ENCODE measurements at regions not wholly inside any gene's neighbourhood (a gene's known extent, or its start where the extent isn't known, plus 50 kb on each side); places are given as distances from the start of the nearest gene placed in this dataset.
"Not testable (repeated sequence)": the region's sequence is repeated elsewhere in the genome, so short reads cannot be mapped to it uniquely, and the experiment has no call there.

- H3K56ac ChIP-seq (ENCODE audit: extremely low read depth, insufficient read depth, low read length); H3K9me3 ChIP-seq (ENCODE audit: control insufficient read depth, insufficient read depth, low read length); H3K4me3 ChIP-seq (ENCODE audit: insufficient read depth, low read depth, low read length); dilution Hi-C loops (cut with HindIII; ENCODE audit: low sequenced_read_pairs, unreplicated experiment); H2BK120ac ChIP-seq (ENCODE audit: low read depth, low read length); H4K5ac ChIP-seq (ENCODE audit: low read depth, low read length); H3K9ac ChIP-seq (ENCODE audit: low read depth, low read length); H2BK5ac ChIP-seq (ENCODE audit: low read depth, low read length, poor library complexity, severe bottlenecking); H2AK9ac ChIP-seq (replicated peaks; ENCODE audit: low read depth, low read length, poor library complexity); ATAC-seq (ENCODE audit: low read depth); H3K14ac ChIP-seq (replicated peaks; ENCODE audit: low read depth, low read length); H3K27me3 ChIP-seq (ENCODE audit: control insufficient read depth, insufficient read depth, low read length); H4K20me1 ChIP-seq (ENCODE audit: insufficient read depth, low read length); H3K79me1 ChIP-seq (ENCODE audit: low read depth in 1 of 2, low read length in 2 of 2); H2BK15ac ChIP-seq (ENCODE audit: low read depth, low read length); H2AFZ ChIP-seq (replicated peaks; ENCODE audit: low read length, poor library complexity); H3K4me2 ChIP-seq (ENCODE audit: low read depth, low read length); CTCF ChIA-PET; H3K9me1 ChIP-seq (ENCODE audit: insufficient read depth, low read length); H3K4ac ChIP-seq (ENCODE audit: low read depth, low read length); H3K23ac ChIP-seq (ENCODE audit: low read depth, low read length); DNase-seq; BruUV-seq (replicated peaks); H3K36me3 ChIP-seq (ENCODE audit: control insufficient read depth, insufficient read depth, low read length); H2BK20ac ChIP-seq (ENCODE audit: low read depth, low read length); POLR2A ChIA-PET (ENCODE audit: unreplicated experiment); intact Hi-C loops (cut with micrococcal nuclease); H3K27ac ChIP-seq (ENCODE audit: insufficient read depth, low read length); H3K18ac ChIP-seq (ENCODE audit: low read depth, low read length); in situ Hi-C loops (cut with MboI; ENCODE audit: low sequenced_read_pairs); H4K8ac ChIP-seq (ENCODE audit: low read depth in 2 of 2, low read length in 2 of 2); H4K91ac ChIP-seq (ENCODE audit: insufficient read depth, low read depth, low read length); H3K4me1 ChIP-seq (ENCODE audit: control insufficient read depth, insufficient read depth, low read length); H2AK5ac ChIP-seq (ENCODE audit: low read depth, low read length): not testable (repeated sequence)
These were observed 52.1 kb upstream of the LRRC37A2 start for GRCh38 chr17:46460129-46460528.

- H3K14ac ChIP-seq (replicated peaks; ENCODE audit: low read depth, low read length); H3K9me3 ChIP-seq (ENCODE audit: control insufficient read depth, insufficient read depth, low read length); H4K8ac ChIP-seq (ENCODE audit: low read depth in 2 of 2, low read length in 2 of 2); H2BK20ac ChIP-seq (ENCODE audit: low read depth, low read length); DNase-seq; H3K9me1 ChIP-seq (ENCODE audit: insufficient read depth, low read length); POLR2A ChIA-PET (ENCODE audit: unreplicated experiment); H3K4ac ChIP-seq (ENCODE audit: low read depth, low read length); intact Hi-C loops (cut with micrococcal nuclease); H2AK5ac ChIP-seq (ENCODE audit: low read depth, low read length); CTCF ChIA-PET; H4K20me1 ChIP-seq (ENCODE audit: insufficient read depth, low read length); H2BK5ac ChIP-seq (ENCODE audit: low read depth, low read length, poor library complexity, severe bottlenecking); H4K5ac ChIP-seq (ENCODE audit: low read depth, low read length); H4K91ac ChIP-seq (ENCODE audit: insufficient read depth, low read depth, low read length); H3K79me1 ChIP-seq (ENCODE audit: low read depth in 1 of 2, low read length in 2 of 2); H3K9ac ChIP-seq (ENCODE audit: low read depth, low read length); H3K18ac ChIP-seq (ENCODE audit: low read depth, low read length); H2AK9ac ChIP-seq (replicated peaks; ENCODE audit: low read depth, low read length, poor library complexity); H3K23ac ChIP-seq (ENCODE audit: low read depth, low read length); H3K4me3 ChIP-seq (ENCODE audit: insufficient read depth, low read depth, low read length); H3K4me2 ChIP-seq (ENCODE audit: low read depth, low read length); dilution Hi-C loops (cut with HindIII; ENCODE audit: low sequenced_read_pairs, unreplicated experiment); H3K4me1 ChIP-seq (ENCODE audit: control insufficient read depth, insufficient read depth, low read length); H3K27me3 ChIP-seq (ENCODE audit: control insufficient read depth, insufficient read depth, low read length); BruUV-seq (replicated peaks); H2BK120ac ChIP-seq (ENCODE audit: low read depth, low read length); H3K56ac ChIP-seq (ENCODE audit: extremely low read depth, insufficient read depth, low read length); H3K27ac ChIP-seq (ENCODE audit: insufficient read depth, low read length); H2BK15ac ChIP-seq (ENCODE audit: low read depth, low read length); H3K36me3 ChIP-seq (ENCODE audit: control insufficient read depth, insufficient read depth, low read length); H2AFZ ChIP-seq (replicated peaks; ENCODE audit: low read length, poor library complexity); in situ Hi-C loops (cut with MboI; ENCODE audit: low sequenced_read_pairs): not testable (repeated sequence)
- no CpG with 5 or more reads among the region's 2 CpGs for WGBS, 2 experiments (ENCODE audit: extremely low coverage in 2 of 2, insufficient read length in 1 of 2)
- ATAC-seq (ENCODE audit: low read depth), result peak; percentile 76
These were observed 57.2 kb upstream of the LRRC37A2 start for GRCh38 chr17:46455069-46455468.

- H3K9me1 ChIP-seq (ENCODE audit: insufficient read depth, low read length); H4K20me1 ChIP-seq (ENCODE audit: insufficient read depth, low read length); H3K4me1 ChIP-seq (ENCODE audit: control insufficient read depth, insufficient read depth, low read length); H3K14ac ChIP-seq (replicated peaks; ENCODE audit: low read depth, low read length); H3K4me2 ChIP-seq (ENCODE audit: low read depth, low read length); H3K4me3 ChIP-seq (ENCODE audit: insufficient read depth, low read depth, low read length); H3K27ac ChIP-seq (ENCODE audit: insufficient read depth, low read length); H4K8ac ChIP-seq (ENCODE audit: low read depth in 2 of 2, low read length in 2 of 2); H3K9me3 ChIP-seq (ENCODE audit: control insufficient read depth, insufficient read depth, low read length); H3K56ac ChIP-seq (ENCODE audit: extremely low read depth, insufficient read depth, low read length); H3K18ac ChIP-seq (ENCODE audit: low read depth, low read length); intact Hi-C loops (cut with micrococcal nuclease); H2BK20ac ChIP-seq (ENCODE audit: low read depth, low read length); H2BK15ac ChIP-seq (ENCODE audit: low read depth, low read length); BruUV-seq (replicated peaks); H3K79me1 ChIP-seq (ENCODE audit: low read depth in 1 of 2, low read length in 2 of 2); H2BK120ac ChIP-seq (ENCODE audit: low read depth, low read length); POLR2A ChIA-PET (ENCODE audit: unreplicated experiment); H2BK5ac ChIP-seq (ENCODE audit: low read depth, low read length, poor library complexity, severe bottlenecking); H4K5ac ChIP-seq (ENCODE audit: low read depth, low read length); H2AFZ ChIP-seq (replicated peaks; ENCODE audit: low read length, poor library complexity); DNase-seq; dilution Hi-C loops (cut with HindIII; ENCODE audit: low sequenced_read_pairs, unreplicated experiment); in situ Hi-C loops (cut with MboI; ENCODE audit: low sequenced_read_pairs); CTCF ChIA-PET; H3K36me3 ChIP-seq (ENCODE audit: control insufficient read depth, insufficient read depth, low read length); H2AK5ac ChIP-seq (ENCODE audit: low read depth, low read length); H3K9ac ChIP-seq (ENCODE audit: low read depth, low read length); H3K4ac ChIP-seq (ENCODE audit: low read depth, low read length); H2AK9ac ChIP-seq (replicated peaks; ENCODE audit: low read depth, low read length, poor library complexity); H3K27me3 ChIP-seq (ENCODE audit: control insufficient read depth, insufficient read depth, low read length); H4K91ac ChIP-seq (ENCODE audit: insufficient read depth, low read depth, low read length); H3K23ac ChIP-seq (ENCODE audit: low read depth, low read length): not testable (repeated sequence)
- peak; percentile 59 for ATAC-seq (ENCODE audit: low read depth)
These were observed 57.7 kb upstream of the LRRC37A2 start for GRCh38 chr17:46454572-46454971.
